ENCODE measurements at regions not wholly inside any gene's neighbourhood (a gene's known extent, or its start where the extent isn't known, plus 50 kb on each side); places are given as distances from the start of the nearest gene placed in this dataset.

DNA sequence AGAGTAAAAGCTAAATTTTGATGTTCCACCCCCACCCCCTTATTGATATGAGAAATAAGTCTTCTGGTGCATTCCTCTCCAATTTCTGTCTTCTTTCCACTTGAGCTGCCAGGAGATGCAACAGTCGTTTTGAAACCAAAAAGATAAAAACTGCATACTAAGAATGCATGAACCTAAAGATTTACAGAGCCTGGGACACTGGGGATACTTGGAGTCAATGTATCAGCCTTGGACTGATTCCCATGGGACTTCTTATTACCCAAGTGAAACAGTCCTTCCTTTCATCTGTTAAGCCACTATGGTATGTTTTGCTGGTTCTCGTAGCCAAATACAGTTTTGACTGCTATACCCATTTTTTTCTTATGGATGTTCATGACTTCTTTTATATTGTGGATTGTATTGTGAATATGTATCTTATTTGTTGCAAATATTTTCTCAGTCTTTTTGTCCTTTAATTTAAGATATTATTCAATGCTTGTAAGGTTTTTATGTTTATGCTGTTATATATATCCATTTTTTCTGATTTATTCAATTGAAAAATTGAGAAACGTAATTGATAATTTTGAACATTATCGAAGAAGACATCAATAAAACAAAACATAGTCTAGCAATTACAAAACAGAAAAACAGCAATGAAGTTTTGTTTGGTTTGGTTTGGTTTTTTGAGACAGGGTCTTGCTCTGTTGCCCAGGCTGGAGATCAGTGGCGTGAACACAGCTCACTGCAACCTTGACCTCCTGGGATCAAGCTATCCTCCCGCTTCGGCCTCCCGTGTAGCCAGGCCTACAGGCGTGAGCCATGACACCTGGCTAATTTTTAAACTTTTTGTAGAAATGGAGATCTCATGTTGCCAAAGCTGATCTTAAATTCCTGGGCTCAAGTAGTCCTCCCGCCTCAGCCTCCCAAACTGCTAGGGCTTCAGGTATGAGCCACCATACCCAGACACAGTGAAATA lies 85.4 kb upstream of the ETV6 start:
- in situ Hi-C loops (cut with MboI; ENCODE audit: low sequenced_read_pairs): loop anchor here (25.0 kb wide), 1 partner anchor 773 kb away; no protein-coding TSS in a partner anchor

DNA sequence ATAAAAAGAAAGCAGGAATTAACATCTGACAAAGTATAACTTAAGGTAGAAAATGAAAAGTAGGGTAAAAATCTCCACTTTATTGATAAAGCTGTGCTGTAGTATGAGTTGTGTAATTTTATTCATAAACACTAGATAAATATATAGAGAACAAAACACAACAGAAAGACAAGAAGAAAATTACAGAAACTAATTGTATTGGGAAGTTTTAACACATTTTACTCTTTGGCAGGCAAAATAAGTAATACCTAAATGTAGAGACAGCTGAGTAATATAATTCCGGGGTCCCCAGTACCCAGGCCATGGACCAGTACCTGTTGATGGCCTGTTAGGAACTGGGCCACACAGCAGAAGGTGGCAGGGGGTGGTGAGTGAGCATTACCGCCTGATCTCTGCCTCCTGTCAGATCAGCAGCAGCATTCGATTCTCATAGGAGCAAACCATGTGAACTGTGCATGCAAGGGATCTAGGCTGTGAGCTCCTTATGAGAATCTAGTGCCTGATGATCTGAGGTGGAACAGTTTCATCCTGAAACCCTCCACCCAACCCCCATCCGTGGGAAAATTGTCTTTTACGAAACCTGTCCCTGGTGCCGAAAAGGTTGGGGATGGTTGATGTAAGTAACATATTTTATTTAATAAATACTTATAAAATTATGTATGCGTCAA lies 84.4 kb upstream of the ETV6 start:
- in situ Hi-C loops (cut with MboI; ENCODE audit: low sequenced_read_pairs): loop anchor here (25.0 kb wide), 1 partner anchor 772 kb away; no protein-coding TSS in a partner anchor

DNA sequence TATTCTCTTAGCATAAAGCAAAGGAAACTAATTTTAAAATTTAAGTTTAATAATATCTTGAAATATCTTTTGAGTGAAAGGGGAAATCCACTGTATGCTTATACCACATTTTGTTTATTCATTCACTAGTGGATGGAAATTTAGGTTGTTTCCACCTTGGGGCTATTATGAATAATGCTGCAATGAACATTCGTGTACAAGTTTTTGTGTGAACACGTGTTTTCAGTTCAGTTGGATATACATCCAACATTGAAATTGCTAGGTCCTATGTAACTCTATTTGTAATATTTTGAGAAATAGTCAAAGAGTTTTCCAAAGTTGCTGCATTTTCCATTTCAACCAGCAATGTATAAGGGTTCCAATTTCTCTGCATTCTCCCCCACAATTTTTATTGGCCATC lies 83.7 kb upstream of the ETV6 start:
- in situ Hi-C loops (cut with MboI; ENCODE audit: low sequenced_read_pairs): loop anchor here (25.0 kb wide), 1 partner anchor 772 kb away; no protein-coding TSS in a partner anchor

DNA sequence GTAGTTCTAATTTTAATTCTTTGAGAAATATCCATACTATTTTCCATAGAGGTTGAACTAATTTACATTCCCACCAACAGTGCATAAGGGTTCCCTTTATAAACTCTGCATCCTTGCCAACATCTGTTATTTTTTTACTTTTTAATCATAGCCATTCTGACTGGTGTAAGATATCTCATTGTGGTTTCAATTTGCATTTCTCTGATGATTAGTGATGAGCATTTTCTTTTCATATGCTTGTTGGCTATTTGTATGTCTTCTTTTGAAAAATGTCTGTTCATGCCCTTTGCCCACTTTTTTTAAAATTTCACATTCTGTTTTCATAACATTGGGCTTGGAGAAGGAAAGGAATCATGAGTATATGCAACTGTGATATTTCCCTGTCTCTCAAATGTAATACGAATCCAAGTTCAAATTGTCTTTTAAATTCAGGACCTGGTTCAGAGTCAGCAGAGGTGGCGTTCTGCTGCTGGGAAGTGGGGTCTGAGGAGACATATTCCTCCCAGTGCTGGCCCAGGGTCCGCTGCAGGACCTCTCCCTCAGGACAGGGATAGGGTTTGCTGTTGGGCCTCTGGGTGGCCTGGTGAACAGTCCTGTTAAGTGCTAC lies 81.2 kb upstream of the ETV6 start:
- in situ Hi-C loops (cut with MboI; ENCODE audit: low sequenced_read_pairs): loop anchor here (25.0 kb wide), 1 partner anchor 769 kb away; no protein-coding TSS in a partner anchor

DNA sequence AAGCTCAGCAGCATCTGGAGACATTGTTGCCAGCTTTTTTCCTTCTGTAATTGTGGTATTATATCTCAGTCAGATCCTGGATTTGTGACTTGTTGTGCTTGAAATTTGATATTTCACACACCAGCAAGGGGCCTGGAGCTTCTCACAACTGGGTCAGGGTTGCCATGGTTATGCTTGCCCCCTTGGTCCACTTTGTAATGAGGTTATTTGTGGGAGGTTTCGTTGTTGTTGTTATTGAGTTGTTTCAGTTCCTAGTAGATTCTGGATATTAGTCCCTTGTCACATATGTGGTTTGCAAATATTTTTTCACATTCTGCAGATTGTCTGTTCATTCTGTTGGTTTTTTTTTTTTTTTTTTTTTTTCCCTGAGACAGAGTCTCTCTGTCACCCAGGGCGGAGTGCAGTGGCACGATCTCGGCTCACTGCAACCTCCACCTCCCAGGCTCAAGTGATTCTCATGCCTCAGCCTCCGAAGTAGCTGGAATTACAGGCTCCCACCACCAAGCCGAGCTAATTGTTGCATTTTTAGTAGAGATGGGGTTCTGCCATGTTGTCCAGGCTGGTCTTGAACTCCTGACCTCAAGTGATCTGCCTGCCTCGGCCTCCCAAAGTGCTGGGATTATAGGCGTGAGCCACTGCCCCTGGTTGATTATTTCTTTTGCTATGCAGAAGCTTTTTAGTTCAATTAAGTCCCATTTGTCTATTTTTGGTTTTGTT lies 80.6 kb upstream of the ETV6 start:
- in situ Hi-C loops (cut with MboI; ENCODE audit: low sequenced_read_pairs): loop anchor here (25.0 kb wide), 1 partner anchor 768 kb away; no protein-coding TSS in a partner anchor

DNA sequence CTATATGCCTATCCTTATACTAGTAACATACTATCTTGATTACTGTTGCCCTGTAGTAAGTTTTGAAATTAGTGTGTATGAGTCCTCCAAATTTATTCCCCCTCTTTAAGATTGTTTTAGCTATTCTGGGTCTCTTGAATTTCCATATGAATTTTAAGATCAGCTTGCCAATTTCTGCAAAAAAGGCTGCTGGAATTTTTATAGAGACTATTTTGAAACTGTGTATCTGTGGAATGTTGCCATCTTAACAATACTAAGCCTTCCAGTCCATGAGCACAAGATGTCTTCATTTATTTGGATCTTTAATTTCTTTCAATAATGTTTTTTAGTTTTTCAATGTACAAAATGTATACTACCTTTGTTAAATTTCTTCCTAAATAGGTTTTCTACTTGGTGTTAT lies 79.8 kb upstream of the ETV6 start:
- in situ Hi-C loops (cut with MboI; ENCODE audit: low sequenced_read_pairs): loop anchor here (25.0 kb wide), 1 partner anchor 768 kb away; no protein-coding TSS in a partner anchor

DNA sequence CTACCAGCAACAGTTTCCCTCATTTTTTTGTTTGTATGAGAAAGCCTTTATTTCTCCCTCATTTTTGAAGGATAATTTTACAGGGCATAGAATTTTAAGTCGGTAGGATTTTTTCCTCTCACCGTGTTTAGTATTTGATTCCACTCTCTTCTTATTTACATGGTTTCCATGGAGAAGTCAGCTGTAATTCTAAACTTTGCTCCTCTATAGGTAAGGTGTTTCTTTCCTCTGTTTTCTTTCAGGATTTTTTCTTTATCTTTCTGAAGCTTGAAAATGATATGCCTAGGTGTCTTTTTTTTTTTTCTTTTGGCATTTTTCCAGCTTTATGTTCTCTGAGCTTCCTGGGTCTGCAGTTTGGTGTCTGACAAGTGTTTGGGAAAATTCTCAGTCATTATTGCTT lies 75.6 kb upstream of the ETV6 start:
- in situ Hi-C loops (cut with MboI; ENCODE audit: low sequenced_read_pairs): loop anchor here (25.0 kb wide), 1 partner anchor 763 kb away; no protein-coding TSS in a partner anchor

DNA sequence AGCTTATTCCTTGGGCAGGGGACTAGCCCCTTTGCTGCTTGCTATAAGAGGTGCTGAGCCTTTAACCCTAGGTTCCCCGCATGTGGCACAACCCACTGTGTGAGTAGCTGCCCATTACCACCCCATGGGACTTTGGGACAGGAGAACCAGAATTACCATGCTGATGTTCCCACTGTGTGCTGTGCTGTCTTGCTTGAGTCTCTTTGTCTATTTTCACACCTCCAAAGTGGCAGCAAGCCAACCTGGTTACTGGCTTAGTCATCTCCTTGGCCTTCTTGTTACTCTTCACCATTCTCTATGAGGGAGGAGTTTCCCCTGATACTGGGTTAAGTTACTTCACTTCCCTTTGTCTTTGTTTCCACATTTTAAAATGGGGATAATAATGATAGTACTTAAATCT lies 73.4 kb upstream of the ETV6 start:
- in situ Hi-C loops (cut with MboI; ENCODE audit: low sequenced_read_pairs): no loop called here

DNA sequence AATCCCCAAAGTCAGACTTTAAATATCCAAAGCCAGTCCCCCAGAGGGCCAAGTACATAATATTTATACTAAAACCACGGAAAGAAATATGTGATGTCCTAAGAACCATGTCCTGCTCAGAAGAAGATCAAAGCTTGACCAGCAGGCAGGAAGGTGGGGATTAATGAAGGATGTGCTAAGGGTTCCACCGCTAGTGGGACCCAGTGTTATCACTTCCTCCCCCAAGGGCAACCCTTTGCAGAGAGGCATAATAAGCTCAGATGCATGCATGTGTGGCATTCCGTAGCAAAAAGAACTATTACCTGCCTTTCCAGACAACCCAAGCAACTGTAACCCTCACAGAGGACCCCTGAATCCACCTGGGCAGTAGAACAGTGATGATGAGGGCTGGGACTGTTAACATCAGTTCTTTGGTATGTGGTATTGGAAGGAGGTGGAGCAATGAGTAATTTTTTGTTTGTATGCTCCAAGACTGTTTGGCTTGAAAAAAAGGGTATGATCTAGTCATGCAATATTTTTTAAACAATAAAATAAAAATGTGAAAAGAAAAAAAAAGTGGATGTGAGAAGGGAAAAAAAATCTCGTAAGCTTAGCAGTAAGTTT lies 71.7 kb upstream of the ETV6 start:
- in situ Hi-C loops (cut with MboI; ENCODE audit: low sequenced_read_pairs): no loop called here

DNA sequence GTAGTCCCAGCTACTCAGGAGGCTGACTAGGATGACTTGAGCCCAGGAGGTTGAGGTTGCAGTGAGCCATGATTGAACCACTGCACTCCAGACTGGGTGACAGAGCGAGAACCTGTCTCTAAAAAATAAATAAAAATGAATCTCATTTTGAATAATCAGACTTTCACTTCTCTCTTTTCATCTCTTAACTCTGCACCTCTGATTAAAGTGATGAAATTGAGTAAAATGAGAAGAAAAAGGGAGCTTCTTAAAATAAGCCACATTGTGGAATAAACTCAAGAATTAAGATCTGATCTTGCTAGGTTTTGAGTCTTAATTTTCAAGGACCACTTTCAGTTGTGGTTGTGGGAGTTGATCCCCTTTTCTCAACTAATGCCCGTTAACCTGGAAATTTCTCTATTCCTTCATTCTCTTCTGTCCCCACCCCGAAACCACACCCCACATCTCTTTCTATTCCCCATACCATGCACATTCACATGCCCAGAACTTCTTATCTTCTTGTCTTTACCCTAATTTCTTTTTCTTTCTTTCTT lies 70.9 kb upstream of the ETV6 start:
- in situ Hi-C loops (cut with MboI; ENCODE audit: low sequenced_read_pairs): no loop called here

DNA sequence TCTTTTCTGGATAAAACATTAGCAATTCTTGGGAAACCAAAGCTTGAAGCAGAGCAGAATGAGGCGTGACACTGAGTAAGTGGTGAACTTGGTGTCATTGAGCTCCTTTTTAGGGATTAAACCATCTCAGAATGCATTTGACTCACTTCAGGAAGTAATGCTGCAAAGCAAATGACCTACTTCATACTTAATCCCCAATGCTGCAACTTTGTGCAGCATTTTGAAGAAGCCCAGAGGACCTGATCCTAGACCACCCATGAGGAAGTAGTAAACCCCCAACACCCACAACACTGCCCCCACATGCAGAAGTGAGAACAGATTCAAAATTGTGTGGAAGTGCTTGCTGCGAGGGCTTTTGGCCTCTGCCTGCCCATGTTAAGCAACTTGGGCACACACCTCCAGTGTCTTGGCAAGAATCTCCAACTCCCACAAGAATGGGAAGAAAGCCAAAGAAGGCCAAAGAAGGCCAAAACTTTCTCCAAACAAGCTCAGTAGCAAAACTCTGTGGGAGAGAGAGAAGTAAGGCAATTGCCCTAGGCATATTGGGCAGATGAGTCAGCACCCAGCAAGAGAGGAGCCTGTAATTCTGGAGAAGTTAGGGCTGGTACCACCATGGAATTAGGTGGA lies 69.2 kb upstream of the ETV6 start:
- in situ Hi-C loops (cut with MboI; ENCODE audit: low sequenced_read_pairs): loop anchor here (10.0 kb wide), 1 partner anchor 445 kb away; no protein-coding TSS in a partner anchor

DNA sequence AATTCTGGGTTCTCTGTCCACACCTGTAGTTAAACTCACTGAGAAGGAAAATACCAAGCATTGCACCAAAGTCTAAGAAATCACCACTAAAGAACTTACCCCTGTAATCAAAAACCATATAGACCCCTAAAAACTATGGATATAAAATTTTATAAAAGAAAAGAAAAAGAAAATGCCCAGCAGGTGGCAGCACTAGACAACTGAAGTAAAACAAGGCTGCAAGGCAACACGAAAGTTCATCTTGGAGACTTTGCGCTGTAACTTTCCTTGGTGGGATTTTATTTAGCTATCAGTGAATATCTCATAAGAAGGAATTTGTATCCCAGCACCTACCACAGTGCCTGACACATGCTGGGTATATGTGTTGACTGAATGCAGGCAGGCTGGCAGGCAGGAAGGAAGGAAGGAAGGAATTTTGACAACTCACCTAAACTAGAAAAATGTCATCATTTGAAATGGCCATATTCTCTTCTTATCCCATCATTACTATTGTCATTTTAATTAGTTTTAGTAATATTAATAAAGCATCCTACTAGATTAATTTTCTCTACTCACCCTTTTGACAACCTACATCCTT lies 68.2 kb upstream of the ETV6 start:
- in situ Hi-C loops (cut with MboI; ENCODE audit: low sequenced_read_pairs): loop anchor here (10.0 kb wide), 1 partner anchor 444 kb away; no protein-coding TSS in a partner anchor

DNA sequence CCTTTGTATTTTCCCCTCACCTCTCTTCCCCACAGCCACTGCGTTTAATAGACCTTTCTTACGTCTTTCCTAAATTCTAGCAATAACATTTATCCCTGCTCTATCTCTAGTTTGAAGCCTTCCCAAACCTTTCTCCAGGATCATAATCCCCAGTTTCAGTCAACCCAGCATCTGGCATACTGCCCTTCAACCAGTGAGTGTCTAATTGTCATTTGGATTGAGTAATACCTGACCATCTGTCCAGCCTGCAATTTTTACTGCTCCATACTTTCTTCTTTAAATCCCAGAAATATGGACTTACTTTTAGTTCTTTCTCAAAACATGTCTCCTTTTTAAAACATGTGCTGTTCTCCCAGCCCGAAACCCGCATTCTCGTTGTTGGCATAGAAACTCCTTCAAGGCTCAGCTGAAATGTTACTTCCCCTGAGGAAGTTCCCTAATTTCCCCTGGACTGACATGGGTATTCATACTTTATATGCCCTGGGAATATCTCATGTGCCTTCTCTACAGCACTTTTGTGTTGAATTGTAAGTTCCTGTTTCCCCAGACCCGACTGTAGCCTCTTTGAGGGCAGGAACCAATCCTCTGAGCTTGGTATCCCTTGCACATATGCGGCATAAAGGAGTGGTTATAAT lies 65.1 kb upstream of the ETV6 start:
- in situ Hi-C loops (cut with MboI; ENCODE audit: low sequenced_read_pairs): loop anchor here (10.0 kb wide), 1 partner anchor 440 kb away; no protein-coding TSS in a partner anchor

DNA sequence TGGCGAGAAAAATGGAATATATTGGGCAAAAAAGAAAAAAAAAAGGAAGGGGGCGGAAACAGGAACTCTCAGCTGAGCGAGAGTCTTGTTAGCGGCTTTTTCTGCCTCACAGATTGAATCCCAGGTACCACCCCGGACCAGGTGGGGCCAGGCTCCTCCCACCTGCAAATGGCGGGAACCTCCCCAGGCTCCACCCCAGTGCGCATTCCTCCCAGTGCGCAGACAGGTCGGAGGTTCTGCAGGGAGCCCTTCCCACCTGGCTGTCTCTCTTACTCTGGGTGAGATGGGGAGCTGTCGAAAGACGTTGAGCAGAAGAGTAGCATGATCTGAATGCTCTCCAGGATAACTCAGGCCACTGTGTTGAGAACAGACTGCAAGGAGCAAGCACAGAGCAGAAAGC lies 57.0 kb upstream of the ETV6 start:
- in situ Hi-C loops (cut with MboI; ENCODE audit: low sequenced_read_pairs): no loop called here

DNA sequence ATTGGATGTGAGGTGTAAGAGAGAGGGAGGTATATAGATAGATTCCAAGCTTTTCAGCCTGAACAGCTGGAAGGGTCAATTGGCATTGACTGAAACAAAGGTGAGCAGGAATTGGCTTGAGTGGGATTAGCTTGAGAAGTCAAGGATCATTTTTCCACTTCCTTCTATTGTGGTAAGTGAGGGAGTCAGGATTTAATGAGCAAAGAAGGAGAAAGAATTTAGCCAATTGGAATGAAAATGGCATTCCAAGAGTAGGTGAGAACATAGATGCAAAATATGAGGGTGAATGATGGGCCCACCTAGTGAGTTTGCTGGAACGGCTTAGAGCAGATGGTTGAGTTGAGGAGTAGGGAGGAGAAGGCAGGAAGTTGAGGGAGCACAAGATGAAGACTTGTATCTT lies 56.5 kb upstream of the ETV6 start:
- in situ Hi-C loops (cut with MboI; ENCODE audit: low sequenced_read_pairs): no loop called here

DNA sequence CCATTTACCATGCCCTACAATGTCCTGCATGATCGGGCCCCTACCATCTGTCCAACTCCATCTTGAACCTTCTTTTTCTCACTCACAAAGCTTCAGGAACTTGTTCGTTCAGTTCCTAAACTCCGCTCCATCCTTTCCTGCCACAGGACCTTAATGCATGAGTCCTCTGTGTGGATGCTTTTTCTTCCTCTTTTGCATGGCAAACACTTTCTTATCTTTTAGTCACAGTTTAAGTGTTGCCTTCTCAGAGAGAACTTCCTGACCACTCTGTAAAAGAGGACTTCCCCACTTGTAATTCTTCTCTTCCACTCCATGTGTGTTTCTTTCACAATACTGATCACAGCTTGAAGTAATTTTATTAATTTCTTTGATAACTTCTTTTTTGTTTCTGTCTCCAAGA lies 54.4 kb upstream of the ETV6 start:
- in situ Hi-C loops (cut with MboI; ENCODE audit: low sequenced_read_pairs): no loop called here

DNA sequence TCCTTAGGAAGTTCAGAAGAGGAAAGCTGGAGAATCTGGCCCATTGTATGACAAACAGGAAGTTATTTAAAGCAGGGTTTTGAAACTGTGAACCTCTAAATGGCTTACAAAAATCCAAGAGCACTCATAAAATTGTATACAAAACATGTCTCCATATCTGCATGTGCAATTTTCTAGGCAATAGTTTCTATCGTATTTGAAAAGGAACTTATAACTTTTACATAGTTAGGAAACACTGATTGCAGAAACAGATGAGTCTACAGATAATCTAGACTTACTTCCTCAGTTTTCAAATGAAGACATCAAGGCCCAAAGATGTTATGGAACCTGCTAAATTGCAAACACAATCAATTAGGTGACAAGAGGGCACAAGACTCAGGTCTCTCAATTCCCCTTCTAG lies 53.3 kb upstream of the ETV6 start:
- in situ Hi-C loops (cut with MboI; ENCODE audit: low sequenced_read_pairs): no loop called here

DNA sequence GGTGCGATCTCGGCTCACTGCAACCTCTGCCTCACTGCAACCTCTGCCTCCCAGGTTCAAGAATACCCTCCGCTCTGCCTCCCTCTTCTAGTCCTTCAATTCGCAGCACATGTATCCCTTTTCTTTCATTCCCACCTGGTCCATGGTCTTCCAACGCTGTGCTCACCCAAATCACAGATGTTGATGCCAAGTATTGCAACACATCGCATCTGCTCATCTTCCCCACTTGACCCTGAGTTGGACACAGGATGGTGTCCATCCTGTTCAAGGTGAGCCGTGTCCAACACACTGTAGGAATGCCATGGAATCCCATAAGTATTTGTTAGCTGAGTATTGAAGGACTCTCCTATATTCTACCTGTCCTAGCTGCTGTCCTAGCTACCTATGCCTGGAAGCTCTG lies 50.6 kb upstream of the ETV6 start:
- in situ Hi-C loops (cut with MboI; ENCODE audit: low sequenced_read_pairs): no loop called here

All from HL-60/S4 treated with retinoic acid at 250 ng/mL for 4 days and 3 days (cell line).